ENCODE measurements at regions not wholly inside any gene's neighbourhood (a gene's known extent, or its start where the extent isn't known, plus 50 kb on each side); places are given as distances from the start of the nearest gene placed in this dataset.

DNA sequence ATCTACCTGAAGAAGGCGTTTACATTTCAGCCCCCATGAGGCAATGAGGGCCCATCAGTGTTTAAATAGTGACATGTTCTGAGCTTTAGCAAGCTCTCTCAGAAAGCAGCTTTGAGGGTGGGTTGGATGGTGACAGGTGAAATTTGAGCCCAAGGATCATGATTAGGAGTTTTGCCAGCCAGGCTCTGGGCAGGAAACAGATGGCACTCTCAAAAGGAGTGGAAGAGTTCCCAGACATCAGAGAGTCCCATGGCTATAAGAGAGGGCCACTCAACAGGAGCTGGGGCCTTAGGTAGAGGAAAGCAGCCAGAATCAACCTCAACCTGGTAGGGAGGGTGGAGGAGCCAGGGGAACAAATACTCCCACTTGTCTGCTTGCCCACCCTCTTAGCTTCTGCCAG, 499.8 kb downstream of the MID1IP1 start:
- Histone ChIP-seq H3K4me3 (ENCODE audit: insufficient read depth, low read depth, low read length) (no peak overlapping the region), H3K18ac (ENCODE audit: low read depth, low read length) (no peak overlapping the region), H3K4me1 (ENCODE audit: control insufficient read depth, insufficient read depth, low read length) (no peaks in the 10 kb centered on the region), H2AK9ac (replicated peaks; ENCODE audit: low read depth, low read length, poor library complexity) (no peak overlapping the region), H3K23ac (ENCODE audit: low read depth, low read length) (no peak overlapping the region), H3K36me3 (ENCODE audit: control insufficient read depth, insufficient read depth, low read length) (no peaks in the 10 kb centered on the region), H2BK120ac (ENCODE audit: low read depth, low read length) (no peak overlapping the region), H4K5ac (ENCODE audit: low read depth, low read length) (no peak overlapping the region), H4K8ac (ENCODE audit: low read depth in 2 of 2, low read length in 2 of 2) (no peak overlapping the region), H2BK20ac (ENCODE audit: low read depth, low read length) (no peak overlapping the region), H3K79me1 (ENCODE audit: low read depth in 1 of 2, low read length in 2 of 2) (no peaks in the 10 kb centered on the region), H3K9me1 (ENCODE audit: insufficient read depth, low read length) (no peaks in the 10 kb centered on the region), H3K14ac (replicated peaks; ENCODE audit: low read depth, low read length) (no peak overlapping the region), H3K9ac (ENCODE audit: low read depth, low read length) (no peak overlapping the region), H3K56ac (ENCODE audit: extremely low read depth, insufficient read depth, low read length) (no peak overlapping the region), H3K9me3 (ENCODE audit: control insufficient read depth, insufficient read depth, low read length) (peaks cover 10% of the 10 kb centered on the region; the same call in 1 of the 2 replicates), H3K4ac (ENCODE audit: low read depth, low read length) (no peak overlapping the region), H2BK5ac (ENCODE audit: low read depth, low read length, poor library complexity, severe bottlenecking) (no peak overlapping the region), H2AFZ (replicated peaks; ENCODE audit: low read length, poor library complexity) (no peak overlapping the region), H4K20me1 (ENCODE audit: insufficient read depth, low read length) (no peaks in the 10 kb centered on the region), H3K27ac (ENCODE audit: insufficient read depth, low read length) (no peak overlapping the region), H2AK5ac (ENCODE audit: low read depth, low read length) (no peak overlapping the region), H2BK15ac (ENCODE audit: low read depth, low read length) (no peak overlapping the region), H3K4me2 (ENCODE audit: low read depth, low read length) (no peak overlapping the region), H4K91ac (ENCODE audit: insufficient read depth, low read depth, low read length) (no peak overlapping the region), H3K27me3 (ENCODE audit: control insufficient read depth, insufficient read depth, low read length) (no peaks in the 10 kb centered on the region; the same call in 1 of the 2 replicates)
- DNase-seq (no peak), ATAC-seq (ENCODE audit: low read depth) (no peak)
- in situ Hi-C loops (cut with MboI; ENCODE audit: low sequenced_read_pairs) = no loop called here
- TF ChIP-seq BHLHE40 (IDR thresholded peaks at IDR 0.05; ENCODE audit: low read depth, low read length) (no peak), RAD21 (IDR thresholded peaks at IDR 0.05; ENCODE audit: low read length) (no peak), RFX5 (IDR thresholded peaks at IDR 0.05; ENCODE audit: low read depth, low read length) (no peak), CHD1 (IDR thresholded peaks at IDR 0.05; ENCODE audit: low read depth, low read length) (no peak), CTCF (conservative IDR thresholded peaks at IDR 0.05; ENCODE audit: low read depth, low read length) (no peak), POLR2A (IDR thresholded peaks at IDR 0.05; ENCODE audit: low read depth, low read length) (no peak)
- WGBS, 2 experiments (ENCODE audit: extremely low coverage in 2 of 2, insufficient read length in 1 of 2) = no CpG with 5 or more reads among the region's 1 CpG
- no TSS peak for BruUV-seq (replicated peaks)
- dilution Hi-C loops (cut with HindIII; ENCODE audit: low sequenced_read_pairs, unreplicated experiment) = no loop called here
- ChIA-PET CTCF (no interaction called here), POLR2A (ENCODE audit: unreplicated experiment) (no interaction called here)
- intact Hi-C loops (cut with micrococcal nuclease) = no loop called here

All from IMR-90 (cell line).